Neuronal stem cell (in vitro differentiated cells): ENCODE measurements at regions not wholly inside any gene's neighbourhood (a gene's known extent, or its start where the extent isn't known, plus 50 kb on each side); places are given as distances from the start of the nearest gene placed in this dataset.

ENCODE experiments used
- DNase-seq: peaks from one replicate; pipeline ENCODE4 v3.0.0-alpha.2; 2013; ENCODE audit warnings: low spot score
- H2AFZ ChIP-seq: one replicate; pipeline ENCODE4 v1.6.1; 2013; ENCODE audit warnings: mild to moderate bottlenecking, low read length, inconsistent platforms
- H2AK5ac ChIP-seq: 2 replicates; pipeline ENCODE4 v1.6.1; 2013; ENCODE audit warnings: low read depth, mild to moderate bottlenecking, inconsistent platforms, low read length, moderate library complexity, mixed read lengths
- H2BK120ac ChIP-seq: 2 replicates; pipeline ENCODE4 v1.6.1; 2013; ENCODE audit warnings: low read depth, mild to moderate bottlenecking, inconsistent platforms, low read length, moderate library complexity, mixed read lengths
- H2BK12ac ChIP-seq: one replicate; pipeline ENCODE4 v1.6.1; 2013; ENCODE audit warnings: low read length, inconsistent platforms
- H2BK15ac ChIP-seq: 2 replicates; pipeline ENCODE4 v1.6.1; 2013; ENCODE audit warnings: mild to moderate bottlenecking, low read length, inconsistent platforms, mixed read lengths
- H2BK5ac ChIP-seq: one replicate; pipeline ENCODE4 v1.6.1; 2013; ENCODE audit warnings: inconsistent platforms, mild to moderate bottlenecking, low read length, moderate library complexity
- H3K14ac ChIP-seq: one replicate; pipeline ENCODE4 v1.6.1; 2013; ENCODE audit warnings: low read length, inconsistent platforms
- H3K18ac ChIP-seq: 2 replicates; pipeline ENCODE4 v1.6.1; 2013; ENCODE audit warnings: low read length, inconsistent platforms
- H3K23ac ChIP-seq: 2 replicates; pipeline ENCODE4 v1.6.1; 2013; ENCODE audit warnings: low read depth, mild to moderate bottlenecking, mixed read lengths, low read length, inconsistent platforms; ENCODE audit not compliant: poor library complexity
- H3K27ac ChIP-seq: replicated peaks from 3 replicates; pipeline ENCODE4 v1.5.1; 2013; ENCODE audit warnings: low read length, inconsistent platforms
- H3K27me3 ChIP-seq, 3 experiments: 2 replicates each; pipeline ENCODE4 v1.6.1; 2013; ENCODE audit warnings: low read length in 3 of 3, mild to moderate bottlenecking in 2 of 3, inconsistent platforms in 1 of 3, low read depth in 1 of 3, mixed read lengths in 1 of 3, moderate library complexity in 1 of 3; ENCODE audit not compliant: control insufficient read depth in 3 of 3, insufficient read depth in 3 of 3
- H3K36me3 ChIP-seq, 2 donors: replicated peaks in 1 of 2; 2 replicates each; pipeline ENCODE4 v1.6.1; 2013; ENCODE audit warnings: low read length in 2 of 2; ENCODE audit not compliant: control insufficient read depth in 2 of 2, insufficient read depth in 2 of 2
- H3K4ac ChIP-seq: 2 replicates; pipeline ENCODE4 v1.6.1; 2013; ENCODE audit warnings: inconsistent platforms, mild to moderate bottlenecking, low read length, moderate library complexity
- H3K4me1 ChIP-seq, 2 donors: 1 replicate in 1 of 2; 2 replicates in 1 of 2; pipeline ENCODE4 v1.6.1; 2013; ENCODE audit warnings: low read length in 2 of 2, low read depth in 1 of 2; ENCODE audit not compliant: control insufficient read depth in 2 of 2, insufficient read depth in 1 of 2
- H3K4me2 ChIP-seq: one replicate; pipeline ENCODE4 v1.6.1; 2013; ENCODE audit warnings: mild to moderate bottlenecking, low read length, inconsistent platforms; ENCODE audit not compliant: insufficient read depth, poor library complexity, severe bottlenecking
- H3K4me3 ChIP-seq, 2 donors: 2 replicates each; pipeline ENCODE4 v1.5.1; 2013; ENCODE audit warnings: low read length in 2 of 2, mild to moderate bottlenecking in 2 of 2, inconsistent platforms in 1 of 2, moderate library complexity in 1 of 2
- H3K79me1 ChIP-seq: one replicate; pipeline ENCODE4 v1.6.1; 2013; ENCODE audit warnings: low read depth, mild to moderate bottlenecking, inconsistent platforms, low read length, moderate library complexity
- H3K9ac ChIP-seq: one replicate; pipeline ENCODE4 v1.6.1; 2013; ENCODE audit warnings: mild to moderate bottlenecking, low read depth, low read length, inconsistent platforms; ENCODE audit not compliant: poor library complexity
- H3K9me3 ChIP-seq, 2 donors: replicated peaks in 1 of 2; 2 replicates each; pipeline versions ENCODE3 to v1.6.1; 2013; ENCODE audit warnings: low read length in 2 of 2, mild to moderate bottlenecking in 2 of 2, inconsistent platforms in 1 of 2, low read depth in 1 of 2, mixed read lengths in 1 of 2, moderate library complexity in 1 of 2; ENCODE audit not compliant: control insufficient read depth in 2 of 2, insufficient read depth in 1 of 2
- H4K8ac ChIP-seq: one replicate; pipeline ENCODE4 v1.6.1; 2013; ENCODE audit warnings: low read depth, mild to moderate bottlenecking, inconsistent platforms, low read length, moderate library complexity
- H4K91ac ChIP-seq: one replicate; pipeline ENCODE4 v1.6.1; 2013; ENCODE audit warnings: low read length, low read depth, mild to moderate bottlenecking, inconsistent platforms; ENCODE audit not compliant: poor library complexity
- WGBS, 2 donors: extraction: QIAGEN DNeasy Blood & Tissue Kit; methylation state at CpG; one replicate each; pipeline ENCODE4 v1.1.7; 2013; ENCODE audit warnings: missing lambda C conversion rate in 2 of 2, mixed read lengths in 1 of 2; ENCODE audit not compliant: insufficient read length in 2 of 2, insufficient replicate concordance in 1 of 2; ENCODE audit errors: extremely low coverage in 2 of 2; 5-methylcytosine and 5-hydroxymethylcytosine counted together

DNA sequence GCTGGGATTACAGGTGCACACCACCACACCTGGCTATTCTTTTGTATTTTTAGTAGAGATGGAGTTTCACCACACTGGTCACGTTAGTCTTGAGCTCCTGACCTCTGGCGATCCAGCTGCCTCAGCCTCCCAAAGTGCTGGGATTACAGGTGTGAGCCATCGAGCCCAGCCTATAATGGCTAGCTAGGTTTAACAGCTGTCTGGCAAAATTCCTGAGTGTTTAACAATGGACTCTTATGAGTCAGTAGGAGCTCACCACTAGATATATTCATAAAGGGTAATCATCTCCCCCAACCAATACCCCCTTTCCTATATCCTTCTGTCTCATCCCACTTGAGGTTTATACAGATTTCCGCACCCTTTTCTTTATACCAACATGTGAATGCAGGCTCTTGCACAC, 91.5 kb upstream of the CDH13 start:
- Histone ChIP-seq H3K9me3 (peaks cover 0 to 3% of the 10 kb centered on the region in 2 donors), H2BK15ac (no peak overlapping the region), H3K18ac (no peak overlapping the region), H3K4me1 (no peaks in the 10 kb centered on the region), H3K9ac (no peak overlapping the region), H2BK120ac (no peak overlapping the region), H3K4me2 (no peak overlapping the region), H3K4ac (no peak overlapping the region), H2BK5ac (no peak overlapping the region), H3K14ac (no peak overlapping the region), H3K79me1 (no peaks in the 10 kb centered on the region), H2BK12ac (no peak overlapping the region), H3K36me3 (no peaks in the 10 kb centered on the region), H3K23ac (no peak overlapping the region), H4K8ac (no peak overlapping the region), H3K27me3 (no peaks in the 10 kb centered on the region), H2AK5ac (no peak overlapping the region), H4K91ac (no peak overlapping the region), H3K27ac (no peak overlapping the region), H3K4me3 (no peak overlapping the region), H2AFZ (no peak overlapping the region)
- 100% methylated on average over 1 of the region's 4 CpGs; no CpG with 5 or more reads in 1 of the 2 donors for WGBS, 2 donors
- DNase-seq, result no peak

GRCh38 chr16:82533189-82533588, 93.6 kb upstream of the CDH13 start:
- Histone ChIP-seq H4K8ac (no peak overlapping the region), H4K91ac (no peak overlapping the region), H2BK15ac (no peak overlapping the region), H2AFZ (no peak overlapping the region), H3K23ac (no peak overlapping the region), H2BK12ac (no peak overlapping the region), H3K14ac (no peak overlapping the region), H3K4me1 (no peaks in the 10 kb centered on the region), H3K79me1 (no peaks in the 10 kb centered on the region), H2BK5ac (no peak overlapping the region), H3K4me2 (no peak overlapping the region), H3K4ac (no peak overlapping the region), H3K4me3 (no peak overlapping the region), H2AK5ac (no peak overlapping the region), H3K18ac (no peak overlapping the region), H3K27ac (no peak overlapping the region), H3K9me3 (no peaks in the 10 kb centered on the region), H2BK120ac (no peak overlapping the region), H3K27me3 (no peaks in the 10 kb centered on the region), H3K36me3 (no peaks in the 10 kb centered on the region), H3K9ac (no peak overlapping the region)
- WGBS, 2 donors, result no CpG with 5 or more reads among the region's 4 CpGs
- no peak for DNase-seq

DNA sequence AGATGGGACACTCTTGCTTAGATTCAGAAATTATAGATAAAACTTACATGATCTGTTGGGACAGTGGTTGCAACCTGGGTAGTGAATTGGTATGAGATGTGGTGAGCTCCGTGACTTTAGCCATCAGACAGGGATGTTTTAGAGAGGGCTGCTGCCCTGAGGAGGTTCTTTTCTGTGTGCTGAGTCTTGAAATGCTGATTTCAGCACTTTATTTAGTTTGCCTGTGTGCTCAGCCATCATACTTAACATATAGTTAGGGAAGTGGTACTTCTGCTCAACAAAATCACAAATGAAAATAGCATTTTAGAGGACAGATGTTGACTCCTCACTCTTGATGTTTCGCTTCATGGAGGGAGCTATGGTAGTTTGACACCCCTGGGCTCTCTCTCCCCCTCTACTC, 95.9 kb upstream of the CDH13 start:
- H3K36me3 ChIP-seq, result no peaks in the 10 kb centered on the region
- no peaks in the 10 kb centered on the region for H3K79me1 ChIP-seq
- H4K8ac ChIP-seq, result no peak overlapping the region
- H2BK5ac ChIP-seq, result no peak overlapping the region
- no peak overlapping the region for H3K9ac ChIP-seq
- no peak overlapping the region for H3K4ac ChIP-seq
- H4K91ac ChIP-seq, result no peak overlapping the region
- no peak overlapping the region for H2AK5ac ChIP-seq
- no peak overlapping the region for H2AFZ ChIP-seq
- no peak overlapping the region for H3K23ac ChIP-seq
- no peak overlapping the region for H2BK120ac ChIP-seq
- H3K14ac ChIP-seq, result no peak overlapping the region
- H3K27me3 ChIP-seq, result no peaks in the 10 kb centered on the region
- no peaks in the 10 kb centered on the region for H3K9me3 ChIP-seq
- no peak overlapping the region for H3K18ac ChIP-seq
- H3K27ac ChIP-seq, result no peak overlapping the region
- no peaks in the 10 kb centered on the region for H3K4me1 ChIP-seq
- DNase-seq, result no peak
- H2BK15ac ChIP-seq, result no peak overlapping the region
- no peak overlapping the region for H3K4me3 ChIP-seq
- H2BK12ac ChIP-seq, result no peak overlapping the region
- WGBS, 2 donors, result no CpG with 5 or more reads among the region's 2 CpGs
- H3K4me2 ChIP-seq, result no peak overlapping the region

DNA sequence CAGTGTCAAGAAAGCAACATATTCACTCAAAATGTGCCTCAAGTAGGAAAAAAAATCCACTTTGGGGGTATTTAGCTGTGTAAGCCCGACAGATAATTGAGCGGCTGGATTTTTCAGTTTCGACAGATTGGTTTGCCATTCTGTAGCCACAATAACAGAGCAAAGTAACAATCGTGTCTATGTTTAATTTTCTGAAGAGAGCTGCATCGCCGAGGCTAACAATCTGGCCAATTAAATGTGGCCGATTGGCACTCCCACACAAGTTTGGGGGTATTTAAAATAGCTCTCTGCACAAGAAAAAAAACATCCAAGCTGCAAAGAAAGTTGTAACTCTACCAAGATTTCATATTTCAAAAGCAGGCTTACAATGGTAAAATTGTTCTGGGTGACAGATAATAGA, 99.7 kb upstream of the CDH13 start:
- no peaks in the 10 kb centered on the region for H3K36me3 ChIP-seq
- no peak for DNase-seq
- no peak overlapping the region for H4K8ac ChIP-seq
- H2BK120ac ChIP-seq, result no peak overlapping the region
- H3K4me2 ChIP-seq, result no peak overlapping the region
- H3K9me3 ChIP-seq, result peaks cover 0 to 2% of the 10 kb centered on the region in 2 donors
- no peak overlapping the region for H3K14ac ChIP-seq
- H3K27ac ChIP-seq, result no peak overlapping the region
- H2AK5ac ChIP-seq, result no peak overlapping the region
- H2BK5ac ChIP-seq, result no peak overlapping the region
- no peak overlapping the region for H3K4ac ChIP-seq
- no peak overlapping the region for H2BK12ac ChIP-seq
- no peak overlapping the region for H2BK15ac ChIP-seq
- H3K18ac ChIP-seq, result no peak overlapping the region
- WGBS, 2 donors, result no CpG with 5 or more reads among the region's 7 CpGs
- H2AFZ ChIP-seq, result no peak overlapping the region
- no peaks in the 10 kb centered on the region for H3K79me1 ChIP-seq
- no peak overlapping the region for H3K4me3 ChIP-seq
- H3K23ac ChIP-seq, result no peak overlapping the region
- H3K27me3 ChIP-seq, result no peaks in the 10 kb centered on the region
- H3K9ac ChIP-seq, result no peak overlapping the region
- no peak overlapping the region for H4K91ac ChIP-seq
- peaks cover 0 to 1% of the 10 kb centered on the region in 2 donors for H3K4me1 ChIP-seq
